MM.1S (cell line): ENCODE measurements at regions not wholly inside any gene's neighbourhood (a gene's known extent, or its start where the extent isn't known, plus 50 kb on each side); places are given as distances from the start of the nearest gene placed in this dataset.

Experiments used
- EZH2 ChIP-seq: fragments of 300-600 bp; sonication (generic); optimal IDR thresholded peaks from 2 replicates; pipeline ENCODE3; 2017; ENCODE audit warnings: low read depth, mild to moderate bottlenecking, antibody characterized with exemption, low read length, mixed read lengths
- TF ChIP-seq, protein P1 (sequence below): fragments of 300-600 bp; sonication (generic); IDR thresholded peaks from 2 replicates; pipeline ENCODE4 v1.5.1; 2016; ENCODE audit warnings: antibody characterized with exemption, low read length, mixed read lengths

DNA sequence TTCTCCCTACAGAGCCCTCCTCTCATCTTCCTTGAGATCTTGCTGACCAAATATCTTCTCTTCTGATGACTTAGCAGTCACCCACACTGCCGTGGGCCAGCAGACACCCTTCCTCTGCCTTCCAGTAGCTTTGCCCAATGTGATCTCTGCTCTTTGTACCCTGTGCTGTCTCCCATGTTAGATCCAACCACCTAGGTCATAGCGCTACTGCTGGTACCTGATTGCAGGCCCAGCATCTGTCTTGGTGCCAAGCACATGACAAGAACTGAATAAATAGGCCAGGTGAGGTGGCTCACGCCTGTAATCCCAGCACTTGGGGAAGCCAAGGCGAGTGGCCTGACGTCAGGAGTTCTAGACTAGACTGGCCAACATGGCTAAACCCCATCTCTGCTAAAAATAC lies 149.7 kb downstream of the TM9SF2 start:
- TF ChIP-seq, protein P1, sequence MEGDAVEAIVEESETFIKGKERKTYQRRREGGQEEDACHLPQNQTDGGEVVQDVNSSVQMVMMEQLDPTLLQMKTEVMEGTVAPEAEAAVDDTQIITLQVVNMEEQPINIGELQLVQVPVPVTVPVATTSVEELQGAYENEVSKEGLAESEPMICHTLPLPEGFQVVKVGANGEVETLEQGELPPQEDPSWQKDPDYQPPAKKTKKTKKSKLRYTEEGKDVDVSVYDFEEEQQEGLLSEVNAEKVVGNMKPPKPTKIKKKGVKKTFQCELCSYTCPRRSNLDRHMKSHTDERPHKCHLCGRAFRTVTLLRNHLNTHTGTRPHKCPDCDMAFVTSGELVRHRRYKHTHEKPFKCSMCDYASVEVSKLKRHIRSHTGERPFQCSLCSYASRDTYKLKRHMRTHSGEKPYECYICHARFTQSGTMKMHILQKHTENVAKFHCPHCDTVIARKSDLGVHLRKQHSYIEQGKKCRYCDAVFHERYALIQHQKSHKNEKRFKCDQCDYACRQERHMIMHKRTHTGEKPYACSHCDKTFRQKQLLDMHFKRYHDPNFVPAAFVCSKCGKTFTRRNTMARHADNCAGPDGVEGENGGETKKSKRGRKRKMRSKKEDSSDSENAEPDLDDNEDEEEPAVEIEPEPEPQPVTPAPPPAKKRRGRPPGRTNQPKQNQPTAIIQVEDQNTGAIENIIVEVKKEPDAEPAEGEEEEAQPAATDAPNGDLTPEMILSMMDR: no peak
- TF ChIP-seq EZH2: no peak
